Activated B cell treated with CpG ODN at 0.5 μM for 24 hours (primary cell): ENCODE measurements at regions not wholly inside any gene's neighbourhood (a gene's known extent, or its start where the extent isn't known, plus 50 kb on each side); places are given as distances from the start of the nearest gene placed in this dataset.

Source experiments
- ATAC-seq: fragments of 200-7000 bp; cut with Tn5 transposase; one replicate; pipeline ENCODE4 v1.10.0; 2021; ENCODE audit warnings: low read depth, mild to moderate bottlenecking, moderate library complexity
- CTCF ChIA-PET: fragments of 350-600 bp; sonication (Branson Sonifier 250); formaldehyde crosslinking; loops from one replicate; lab custom pipeline; 2021; ENCODE audit warnings: antibody characterized with exemption; lab: Charles Lee
- POLR2A ChIA-PET: fragments of 350-600 bp; sonication (Branson Sonifier 250); formaldehyde crosslinking; loops from one replicate; lab custom pipeline; 2021; ENCODE audit warnings: antibody characterized with exemption; lab: Charles Lee
- DNase-seq: peaks from one replicate; pipeline ENCODE4 v3.0.0; 2022
- H3K27ac Mint-ChIP-seq: one replicate; pipeline ENCODE4 v1.8.0; 2020; ENCODE audit warnings: mixed read lengths
- H3K27me3 Mint-ChIP-seq: one replicate; pipeline ENCODE4 v1.8.0; 2021; ENCODE audit warnings: mixed read lengths
- H3K36me3 Mint-ChIP-seq: one replicate; pipeline ENCODE4 v1.8.0; 2021; ENCODE audit warnings: low read depth, mixed read lengths
- H3K4me1 Mint-ChIP-seq: one replicate; pipeline ENCODE4 v1.8.0; 2021; ENCODE audit warnings: mixed read lengths
- H3K4me3 Mint-ChIP-seq: one replicate; pipeline ENCODE4 v1.8.0; 2020; ENCODE audit warnings: mild to moderate bottlenecking, mixed read lengths
- H3K9me3 Mint-ChIP-seq: one replicate; pipeline ENCODE4 v1.8.0; 2020; ENCODE audit warnings: mixed read lengths
- CTCF ChIP-seq: fragments of 200-600 bp; IDR thresholded peaks from one replicate; pipeline ENCODE4 v1.8.0; 2022; ENCODE audit warnings: antibody characterized with exemption, mild to moderate bottlenecking
- intact Hi-C: fragments of 100-400 bp; cut with micrococcal nuclease; formaldehyde crosslinking; loops from one replicate; pipeline ENCODE4 v1.15.1; 2024

- Mint-ChIP-seq H3K4me1 (no peaks in the 10 kb centered on the region), H3K4me3 (no peak overlapping the region), H3K27me3 (no peaks in the 10 kb centered on the region), H3K9me3 (peaks cover 2% of the 10 kb centered on the region), H3K36me3 (no peaks in the 10 kb centered on the region), H3K27ac (no peak overlapping the region)
- DNase-seq: no peak
- intact Hi-C loops: no loop called here
- no peak for TF ChIP-seq CTCF
- no peak for ATAC-seq
- CTCF ChIA-PET: no interaction called here
- POLR2A ChIA-PET: interaction anchor here (0.7 kb wide), 1 partner anchor 258 kb away, joined by 11 read pairs; no protein-coding TSS in a partner anchor
Observed at GRCh38 chr15:87461631-87462030, 794.9 kb downstream of the NTRK3 start.

- Mint-ChIP-seq H3K36me3 (no peaks in the 10 kb centered on the region), H3K4me1 (no peaks in the 10 kb centered on the region), H3K4me3 (no peak overlapping the region), H3K9me3 (peaks cover 6% of the 10 kb centered on the region), H3K27ac (no peak overlapping the region), H3K27me3 (no peaks in the 10 kb centered on the region)
- CTCF ChIA-PET: no interaction called here
- TF ChIP-seq CTCF: no peak
- ATAC-seq (no peak), DNase-seq (no peak)
- POLR2A ChIA-PET: no interaction called here
- intact Hi-C loops: no loop called here
Observed at GRCh38 chr15:87454860-87455259, 801.7 kb downstream of the NTRK3 start.

DNA sequence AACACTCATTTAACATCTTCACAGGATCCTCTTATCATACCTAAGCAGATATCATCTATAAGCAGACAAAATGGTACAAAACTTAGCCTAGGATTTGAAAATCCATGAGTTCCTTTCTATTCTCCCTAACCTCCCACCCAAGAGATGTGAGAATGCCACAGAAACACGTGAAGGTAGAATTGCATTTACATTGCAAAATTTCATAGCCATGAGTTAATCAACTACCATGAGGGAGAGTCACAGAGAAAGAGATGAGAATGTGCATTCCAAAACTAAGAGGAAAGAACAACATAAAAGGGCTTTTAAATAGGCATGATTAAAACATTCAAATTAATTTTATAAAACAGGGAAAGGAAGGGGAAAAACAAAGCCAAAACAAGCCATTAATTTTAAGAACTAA, 806.2 kb downstream of the NTRK3 start:
- no peak overlapping the region for H3K27ac Mint-ChIP-seq
- intact Hi-C loops: no loop called here
- ChIA-PET POLR2A (no interaction called here), CTCF (no interaction called here)
- no peak for DNase-seq
- TF ChIP-seq CTCF: no peak
- no peak for ATAC-seq
- H3K4me3 Mint-ChIP-seq: no peak overlapping the region
- H3K36me3 Mint-ChIP-seq: no peaks in the 10 kb centered on the region
- no peaks in the 10 kb centered on the region for H3K27me3 Mint-ChIP-seq
- H3K9me3 Mint-ChIP-seq: peaks cover 15% of the 10 kb centered on the region
- H3K4me1 Mint-ChIP-seq: no peaks in the 10 kb centered on the region

GRCh38 chr15:87439090-87439489, 817.4 kb downstream of the NTRK3 start:
- ATAC-seq: no peak
- no peak for DNase-seq
- Mint-ChIP-seq H3K36me3 (no peaks in the 10 kb centered on the region), H3K4me3 (no peak overlapping the region), H3K27ac (no peak overlapping the region), H3K4me1 (no peaks in the 10 kb centered on the region), H3K27me3 (no peaks in the 10 kb centered on the region), H3K9me3 (peaks cover 2% of the 10 kb centered on the region)
- intact Hi-C loops: no loop called here
- no peak for TF ChIP-seq CTCF
- ChIA-PET CTCF (no interaction called here), POLR2A (no interaction called here)

- Mint-ChIP-seq H3K36me3 (no peaks in the 10 kb centered on the region), H3K27ac (no peak overlapping the region), H3K4me3 (no peak overlapping the region), H3K4me1 (no peaks in the 10 kb centered on the region), H3K9me3 (no peaks in the 10 kb centered on the region), H3K27me3 (no peaks in the 10 kb centered on the region)
- intact Hi-C loops: no loop called here
- CTCF ChIA-PET: no interaction called here
- ATAC-seq (no peak), DNase-seq (no peak)
- no peak for TF ChIP-seq CTCF
- POLR2A ChIA-PET: no interaction called here
Observed at GRCh38 chr15:87433871-87434270, 822.7 kb downstream of the NTRK3 start.
